ENCODE measurements at regions not wholly inside any gene's neighbourhood (a gene's known extent, or its start where the extent isn't known, plus 50 kb on each side); places are given as distances from the start of the nearest gene placed in this dataset.

DNA sequence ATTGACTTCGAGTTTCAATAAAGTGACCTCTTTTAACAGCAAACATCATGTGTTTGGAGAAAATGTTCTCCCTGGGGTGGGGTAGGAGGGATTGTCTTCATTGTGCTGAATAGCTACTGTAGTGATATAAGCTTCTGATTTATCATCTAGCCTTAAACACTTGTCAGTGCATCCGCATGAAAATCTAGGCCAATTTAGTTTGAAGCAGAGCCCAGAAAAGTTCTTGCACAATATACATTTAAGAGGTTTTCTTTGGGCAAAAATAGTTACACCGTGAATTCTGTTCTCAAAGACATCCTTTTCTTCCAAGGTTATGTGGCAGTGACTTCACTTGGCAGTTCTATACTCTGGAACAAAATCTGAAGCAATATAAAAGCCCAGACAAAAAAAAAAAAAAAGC lies 136.0 kb upstream of the IFNG-AS1 start:
- H3K4me1 ChIP-seq (replicated peaks in 1 of 4; ENCODE audit: control insufficient read depth in 3 of 4, insufficient read depth in 4 of 4, low read length in 3 of 4), result no peaks in the 10 kb centered on the region
- no peak overlapping the region for H3K27ac ChIP-seq (ENCODE audit: low read depth, low read length)
- no peak overlapping the region for H3K56ac ChIP-seq (replicated peaks; ENCODE audit: insufficient read length, low read depth, low read length)
- no peak overlapping the region for H3K4ac ChIP-seq (replicated peaks; ENCODE audit: insufficient read length, low read depth, low read length)
- no peak overlapping the region for H2BK5ac ChIP-seq (ENCODE audit: low read depth, low read length)
- H3K79me2 ChIP-seq (ENCODE audit: control insufficient read depth in 1 of 2, insufficient read depth in 2 of 2, low read length in 2 of 2), result no peaks in the 10 kb centered on the region
- H3K9ac ChIP-seq (replicated peaks in 1 of 4; ENCODE audit: extremely low read depth in 1 of 4, low read depth in 3 of 4, low read length in 3 of 4), result no peak overlapping the region
- no peak overlapping the region for H2AFZ ChIP-seq (ENCODE audit: low read length)
- CTCF ChIA-PET (ENCODE audit: partially characterized antibody), result no interaction called here
- H2BK120ac ChIP-seq (replicated peaks; ENCODE audit: low read depth, low read length), result no peak overlapping the region
- no peak overlapping the region for H3K14ac ChIP-seq (ENCODE audit: insufficient read length)
- POLR2A ChIA-PET (ENCODE audit: partially characterized antibody), result no interaction called here
- no peak for DNase-seq (ENCODE audit: low read depth in 1 of 2, low spot score in 2 of 2)
- H3K4me2 ChIP-seq (ENCODE audit: insufficient read depth in 1 of 2, low read depth in 2 of 2, low read length in 2 of 2), result no peak overlapping the region
- no peaks in the 10 kb centered on the region for H3K23me2 ChIP-seq (ENCODE audit: low read depth, low read length)
- H4K8ac ChIP-seq (ENCODE audit: extremely low read depth, insufficient read depth, low read length), result no peak overlapping the region
- H3K27me3 ChIP-seq (replicated peaks in 1 of 4; ENCODE audit: control insufficient read depth in 3 of 4, extremely low read depth in 1 of 4, insufficient read depth in 3 of 4, low read length in 3 of 4), result no peaks in the 10 kb centered on the region
- no peaks in the 10 kb centered on the region for H4K20me1 ChIP-seq (replicated peaks in 1 of 2; ENCODE audit: control insufficient read depth in 1 of 2, insufficient read depth in 2 of 2, low read length in 2 of 2)
- no peaks in the 10 kb centered on the region; a peak in 1 of 8 replicates for H3K36me3 ChIP-seq (ENCODE audit: control insufficient read depth in 2 of 4, insufficient read depth in 4 of 4, low read length in 3 of 4)
- H2BK15ac ChIP-seq (ENCODE audit: low read length), result no peak overlapping the region
- H2BK12ac ChIP-seq (ENCODE audit: low read depth, low read length), result no peak overlapping the region
- WGBS, 2 experiments (ENCODE audit: extremely low coverage in 1 of 2, insufficient coverage in 1 of 2, insufficient read length in 1 of 2, insufficient replicate concordance in 2 of 2, low coverage in 1 of 2, low lambda C conversion rate in 2 of 2, missing lambda C conversion rate in 1 of 2), result 84% methylated on average over 3 of the region's 3 CpGs; no CpG with 5 or more reads in 1 of the 2 experiments
- H3K18ac ChIP-seq (ENCODE audit: extremely low read depth, low read length), result no peak overlapping the region
- H3K4me3 ChIP-seq (ENCODE audit: extremely low read depth in 1 of 4, insufficient read depth in 2 of 4, low read depth in 3 of 4, low read length in 4 of 4), result no peak overlapping the region
- no peak overlapping the region for H2AK5ac ChIP-seq (ENCODE audit: low read depth, low read length)
- no peak overlapping the region for H2BK20ac ChIP-seq (ENCODE audit: low read length)
- no peak overlapping the region for H4K5ac ChIP-seq (ENCODE audit: insufficient read length, low read depth, low read length)
- H3K23ac ChIP-seq (ENCODE audit: insufficient read length), result no peak overlapping the region
- H4K91ac ChIP-seq (replicated peaks; ENCODE audit: insufficient read length, low read length), result no peak overlapping the region
- no peaks in the 10 kb centered on the region for H3K79me1 ChIP-seq (ENCODE audit: low read depth, low read length)
- H3K9me3 ChIP-seq (ENCODE audit: insufficient read depth in 2 of 2, low read depth in 1 of 2, low read length in 1 of 2), result peaks cover 10 to 12% of the 10 kb centered on the region in 2 experiments
- FAIRE-seq, result no peak
- no peak for TF ChIP-seq CREB1 (IDR thresholded peaks at IDR 0.05)
- TF ChIP-seq BACH1 (IDR thresholded peaks at IDR 0.05; ENCODE audit: low read length), result no peak

Data from H1 (cell line).